ENCODE measurements at regions not wholly inside any gene's neighbourhood (a gene's known extent, or its start where the extent isn't known, plus 50 kb on each side); places are given as distances from the start of the nearest gene placed in this dataset.

DNA sequence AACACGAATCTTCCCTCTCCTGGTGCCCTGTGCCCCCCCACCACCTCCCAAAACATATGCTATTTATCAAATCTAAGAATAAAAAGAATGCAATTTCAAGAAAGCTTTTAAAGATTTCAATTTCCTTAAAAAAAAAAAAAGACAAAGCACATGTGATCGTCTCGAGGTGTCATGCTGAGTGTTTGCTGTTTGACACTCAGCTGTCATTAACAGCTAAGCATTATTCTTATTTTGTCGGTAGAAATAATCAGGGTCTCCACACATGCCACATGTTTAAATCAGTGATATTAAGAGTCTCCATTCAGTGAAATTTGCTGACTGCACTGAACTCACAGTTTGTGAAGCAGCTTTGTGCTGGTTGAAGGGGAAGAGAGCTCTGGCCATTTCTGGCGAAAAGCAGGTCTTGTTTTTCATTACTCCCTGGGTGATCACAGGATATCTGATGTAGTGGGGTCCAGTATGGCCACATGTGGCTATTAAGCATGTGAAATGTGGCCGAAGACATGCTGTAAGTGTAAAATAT, 281.8 kb downstream of the SATB1 start:
- Mint-ChIP-seq H3K4me1 (peaks cover 9% of the 10 kb centered on the region), H3K27ac (no peak overlapping the region), H3K36me3 (ENCODE audit: low read depth) (no peaks in the 10 kb centered on the region), H3K27me3 (ENCODE audit: insufficient read depth, low read depth, poor library complexity) (peaks cover 2% of the 10 kb centered on the region), H3K9me3 (no peaks in the 10 kb centered on the region), H3K4me3 (no peak overlapping the region)
- Histone ChIP-seq H3K27ac (ENCODE audit: low read depth) (no peak overlapping the region), H3K4me2 (no peak overlapping the region), H3K36me3 (ENCODE audit: insufficient read depth) (no peaks in the 10 kb centered on the region), H3K4me3 (no peak overlapping the region), H3K79me2 (replicated peaks; ENCODE audit: insufficient read depth) (no peaks in the 10 kb centered on the region), H3F3A (replicated peaks; ENCODE audit: low read depth) (no peaks in the 10 kb centered on the region), H2AFZ (no peak overlapping the region), H3K4me1 (ENCODE audit: insufficient read depth) (peaks cover 10% of the 10 kb centered on the region), H3K27me3 (ENCODE audit: insufficient read depth) (no peaks in the 10 kb centered on the region), H3K9me2 (ENCODE audit: insufficient read depth) (no peaks in the 10 kb centered on the region), H4K20me1 (replicated peaks; ENCODE audit: insufficient read depth) (no peaks in the 10 kb centered on the region)
- TF ChIP-seq, protein P1, sequence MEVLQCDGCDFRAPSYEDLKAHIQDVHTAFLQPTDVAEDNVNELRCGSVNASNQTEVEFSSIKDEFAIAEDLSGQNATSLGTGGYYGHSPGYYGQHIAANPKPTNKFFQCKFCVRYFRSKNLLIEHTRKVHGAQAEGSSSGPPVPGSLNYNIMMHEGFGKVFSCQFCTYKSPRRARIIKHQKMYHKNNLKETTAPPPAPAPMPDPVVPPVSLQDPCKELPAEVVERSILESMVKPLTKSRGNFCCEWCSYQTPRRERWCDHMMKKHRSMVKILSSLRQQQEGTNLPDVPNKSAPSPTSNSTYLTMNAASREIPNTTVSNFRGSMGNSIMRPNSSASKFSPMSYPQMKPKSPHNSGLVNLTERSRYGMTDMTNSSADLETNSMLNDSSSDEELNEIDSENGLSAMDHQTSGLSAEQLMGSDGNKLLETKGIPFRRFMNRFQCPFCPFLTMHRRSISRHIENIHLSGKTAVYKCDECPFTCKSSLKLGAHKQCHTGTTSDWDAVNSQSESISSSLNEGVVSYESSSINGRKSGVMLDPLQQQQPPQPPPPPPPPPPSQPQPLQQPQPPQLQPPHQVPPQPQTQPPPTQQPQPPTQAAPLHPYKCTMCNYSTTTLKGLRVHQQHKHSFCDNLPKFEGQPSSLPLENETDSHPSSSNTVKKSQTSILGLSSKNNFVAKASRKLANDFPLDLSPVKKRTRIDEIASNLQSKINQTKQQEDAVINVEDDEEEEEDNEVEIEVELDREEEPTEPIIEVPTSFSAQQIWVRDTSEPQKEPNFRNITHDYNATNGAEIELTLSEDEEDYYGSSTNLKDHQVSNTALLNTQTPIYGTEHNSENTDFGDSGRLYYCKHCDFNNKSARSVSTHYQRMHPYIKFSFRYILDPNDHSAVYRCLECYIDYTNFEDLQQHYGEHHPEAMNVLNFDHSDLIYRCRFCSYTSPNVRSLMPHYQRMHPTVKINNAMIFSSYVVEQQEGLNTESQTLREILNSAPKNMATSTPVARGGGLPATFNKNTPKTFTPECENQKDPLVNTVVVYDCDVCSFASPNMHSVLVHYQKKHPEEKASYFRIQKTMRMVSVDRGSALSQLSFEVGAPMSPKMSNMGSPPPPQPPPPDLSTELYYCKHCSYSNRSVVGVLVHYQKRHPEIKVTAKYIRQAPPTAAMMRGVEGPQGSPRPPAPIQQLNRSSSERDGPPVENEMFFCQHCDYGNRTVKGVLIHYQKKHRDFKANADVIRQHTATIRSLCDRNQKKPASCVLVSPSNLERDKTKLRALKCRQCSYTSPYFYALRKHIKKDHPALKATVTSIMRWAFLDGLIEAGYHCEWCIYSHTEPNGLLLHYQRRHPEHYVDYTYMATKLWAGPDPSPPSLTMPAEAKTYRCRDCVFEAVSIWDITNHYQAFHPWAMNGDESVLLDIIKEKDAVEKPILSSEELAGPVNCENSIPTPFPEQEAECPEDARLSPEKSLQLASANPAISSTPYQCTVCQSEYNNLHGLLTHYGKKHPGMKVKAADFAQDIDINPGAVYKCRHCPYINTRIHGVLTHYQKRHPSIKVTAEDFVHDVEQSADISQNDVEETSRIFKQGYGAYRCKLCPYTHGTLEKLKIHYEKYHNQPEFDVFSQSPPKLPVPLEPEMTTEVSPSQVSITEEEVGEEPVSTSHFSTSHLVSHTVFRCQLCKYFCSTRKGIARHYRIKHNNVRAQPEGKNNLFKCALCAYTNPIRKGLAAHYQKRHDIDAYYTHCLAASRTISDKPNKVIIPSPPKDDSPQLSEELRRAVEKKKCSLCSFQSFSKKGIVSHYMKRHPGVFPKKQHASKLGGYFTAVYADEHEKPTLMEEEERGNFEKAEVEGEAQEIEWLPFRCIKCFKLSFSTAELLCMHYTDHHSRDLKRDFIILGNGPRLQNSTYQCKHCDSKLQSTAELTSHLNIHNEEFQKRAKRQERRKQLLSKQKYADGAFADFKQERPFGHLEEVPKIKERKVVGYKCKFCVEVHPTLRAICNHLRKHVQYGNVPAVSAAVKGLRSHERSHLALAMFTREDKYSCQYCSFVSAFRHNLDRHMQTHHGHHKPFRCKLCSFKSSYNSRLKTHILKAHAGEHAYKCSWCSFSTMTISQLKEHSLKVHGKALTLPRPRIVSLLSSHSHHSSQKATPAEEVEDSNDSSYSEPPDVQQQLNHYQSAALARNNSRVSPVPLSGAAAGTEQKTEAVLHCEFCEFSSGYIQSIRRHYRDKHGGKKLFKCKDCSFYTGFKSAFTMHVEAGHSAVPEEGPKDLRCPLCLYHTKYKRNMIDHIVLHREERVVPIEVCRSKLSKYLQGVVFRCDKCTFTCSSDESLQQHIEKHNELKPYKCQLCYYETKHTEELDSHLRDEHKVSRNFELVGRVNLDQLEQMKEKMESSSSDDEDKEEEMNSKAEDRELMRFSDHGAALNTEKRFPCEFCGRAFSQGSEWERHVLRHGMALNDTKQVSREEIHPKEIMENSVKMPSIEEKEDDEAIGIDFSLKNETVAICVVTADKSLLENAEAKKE (CRISPR knock-in tag; IDR thresholded peaks at IDR 0.05) = no peak
- TF ChIP-seq EZH2phosphoT487 (IDR thresholded peaks at IDR 0.05; ENCODE audit: unreplicated experiment) = no peak
- no peak for TF ChIP-seq ZNF114 (CRISPR knock-in tag; IDR thresholded peaks at IDR 0.05)
- TF ChIP-seq POLR2AphosphoS5 (IDR thresholded peaks at IDR 0.05; ENCODE audit: low read depth) = no peak
- no peak for TF ChIP-seq JUNB (IDR thresholded peaks at IDR 0.05; ENCODE audit: unreplicated experiment)
- TF ChIP-seq CREB1 (CRISPR knock-in tag; IDR thresholded peaks at IDR 0.05; ENCODE audit: low read depth) = no peak
- DNase-seq (ENCODE audit: low spot score) (no peak), ATAC-seq (no peak)

DNA sequence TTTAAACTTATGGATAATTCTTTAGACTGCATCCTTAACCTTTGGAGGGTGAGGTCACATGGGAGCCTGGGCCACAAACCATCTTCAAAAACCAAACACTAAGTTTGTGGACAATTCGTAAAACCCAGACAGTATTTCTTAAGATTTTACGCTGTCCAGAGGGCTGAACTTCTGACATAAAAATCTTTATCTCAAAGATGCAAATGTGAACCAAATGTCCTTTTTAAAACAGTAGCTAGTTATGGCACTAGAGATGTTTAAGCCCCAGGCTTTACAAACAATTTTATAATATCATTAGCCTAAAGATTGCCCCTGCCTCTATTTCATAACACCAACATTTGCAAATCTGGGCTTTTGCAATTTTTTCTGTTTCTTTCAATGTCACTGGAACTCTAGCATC, 287.2 kb downstream of the SATB1 start:
- no peaks in the 10 kb centered on the region for H4K20me1 ChIP-seq (replicated peaks; ENCODE audit: insufficient read depth)
- H3K27ac Mint-ChIP-seq = no peak overlapping the region
- H3K27ac ChIP-seq (ENCODE audit: low read depth) = no peak overlapping the region
- H3K36me3 Mint-ChIP-seq (ENCODE audit: low read depth) = no peaks in the 10 kb centered on the region
- H3K9me3 Mint-ChIP-seq = no peaks in the 10 kb centered on the region
- H3K4me2 ChIP-seq = no peak overlapping the region
- H2AFZ ChIP-seq = no peak overlapping the region
- no peak overlapping the region for H3K4me3 ChIP-seq
- H3K4me1 ChIP-seq (ENCODE audit: insufficient read depth) = peaks cover 14% of the 10 kb centered on the region
- ATAC-seq = no peak
- no peaks in the 10 kb centered on the region for H3K27me3 ChIP-seq (ENCODE audit: insufficient read depth)
- no peak for DNase-seq (ENCODE audit: low spot score)
- H3F3A ChIP-seq (replicated peaks; ENCODE audit: low read depth) = no peaks in the 10 kb centered on the region
- TF ChIP-seq JUNB (IDR thresholded peaks at IDR 0.05; ENCODE audit: unreplicated experiment) (no peak), POLR2AphosphoS5 (IDR thresholded peaks at IDR 0.05; ENCODE audit: low read depth) (no peak), ZNF331 (CRISPR knock-in tag; IDR thresholded peaks at IDR 0.05; ENCODE audit: low read depth) (no peak)
- TF ChIP-seq, protein P2, sequence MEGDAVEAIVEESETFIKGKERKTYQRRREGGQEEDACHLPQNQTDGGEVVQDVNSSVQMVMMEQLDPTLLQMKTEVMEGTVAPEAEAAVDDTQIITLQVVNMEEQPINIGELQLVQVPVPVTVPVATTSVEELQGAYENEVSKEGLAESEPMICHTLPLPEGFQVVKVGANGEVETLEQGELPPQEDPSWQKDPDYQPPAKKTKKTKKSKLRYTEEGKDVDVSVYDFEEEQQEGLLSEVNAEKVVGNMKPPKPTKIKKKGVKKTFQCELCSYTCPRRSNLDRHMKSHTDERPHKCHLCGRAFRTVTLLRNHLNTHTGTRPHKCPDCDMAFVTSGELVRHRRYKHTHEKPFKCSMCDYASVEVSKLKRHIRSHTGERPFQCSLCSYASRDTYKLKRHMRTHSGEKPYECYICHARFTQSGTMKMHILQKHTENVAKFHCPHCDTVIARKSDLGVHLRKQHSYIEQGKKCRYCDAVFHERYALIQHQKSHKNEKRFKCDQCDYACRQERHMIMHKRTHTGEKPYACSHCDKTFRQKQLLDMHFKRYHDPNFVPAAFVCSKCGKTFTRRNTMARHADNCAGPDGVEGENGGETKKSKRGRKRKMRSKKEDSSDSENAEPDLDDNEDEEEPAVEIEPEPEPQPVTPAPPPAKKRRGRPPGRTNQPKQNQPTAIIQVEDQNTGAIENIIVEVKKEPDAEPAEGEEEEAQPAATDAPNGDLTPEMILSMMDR (conservative IDR thresholded peaks at IDR 0.05; ENCODE audit: low read depth in 2 of 2) = no peak
- no peak overlapping the region for H3K4me3 Mint-ChIP-seq
- H3K27me3 Mint-ChIP-seq (ENCODE audit: insufficient read depth, low read depth, poor library complexity) = no peaks in the 10 kb centered on the region
- peaks cover 12% of the 10 kb centered on the region for H3K4me1 Mint-ChIP-seq
- peaks cover 6% of the 10 kb centered on the region for H3K9me2 ChIP-seq (ENCODE audit: insufficient read depth)
- no peaks in the 10 kb centered on the region for H3K79me2 ChIP-seq (replicated peaks; ENCODE audit: insufficient read depth)
- no peaks in the 10 kb centered on the region for H3K36me3 ChIP-seq (ENCODE audit: insufficient read depth)
